ENCODE measurements at regions not wholly inside any gene's neighbourhood (a gene's known extent, or its start where the extent isn't known, plus 50 kb on each side); places are given as distances from the start of the nearest gene placed in this dataset.

- Histone ChIP-seq H3K36me3 (replicated peaks) (no peaks in the 10 kb centered on the region), H3K9me3 (no peaks in the 10 kb centered on the region; the same call in 1 of the 2 replicates), H3K4me1 (no peaks in the 10 kb centered on the region), H3K27me3 (ENCODE audit: low read depth) (no peaks in the 10 kb centered on the region), H3K4me3 (no peak overlapping the region)
- DNase-seq (ENCODE audit: low spot score in 2 of 2) = no peak
- in situ Hi-C loops (cut with MboI; ENCODE audit: low sequenced_read_pairs) = no loop called here
Measured at GRCh38 chr22:47586038-47586437, 823.6 kb downstream of the TBC1D22A start.

- in situ Hi-C loops (cut with MboI; ENCODE audit: low sequenced_read_pairs) = no loop called here
- H3K9me3 ChIP-seq = no peaks in the 10 kb centered on the region; the same call in 1 of the 2 replicates
- H3K4me1 ChIP-seq = no peaks in the 10 kb centered on the region
Measured at GRCh38 chr22:47583959-47584562, 821.6 kb downstream of the TBC1D22A start.

GRCh38 chr22:47582067-47582466 is 819.6 kb downstream of the TBC1D22A start:
- no peaks in the 10 kb centered on the region for H3K4me1 ChIP-seq
- no peaks in the 10 kb centered on the region for H3K27me3 ChIP-seq (ENCODE audit: low read depth)
- DNase-seq (ENCODE audit: low spot score in 2 of 2) = no peak
- H3K36me3 ChIP-seq (replicated peaks) = no peaks in the 10 kb centered on the region
- H3K4me3 ChIP-seq = no peak overlapping the region
- in situ Hi-C loops (cut with MboI; ENCODE audit: low sequenced_read_pairs) = no loop called here
- H3K9me3 ChIP-seq = no peaks in the 10 kb centered on the region; the same call in 1 of the 2 replicates

More at GRCh38 chr22:47583959-47584562, 821.6 kb downstream of the TBC1D22A start:
- no peaks in the 10 kb centered on the region for H3K27me3 ChIP-seq (ENCODE audit: low read depth)
- no peak for DNase-seq (ENCODE audit: low spot score in 2 of 2)
- no peak overlapping the region for H3K4me3 ChIP-seq
- H3K36me3 ChIP-seq (replicated peaks) = no peaks in the 10 kb centered on the region

- in situ Hi-C loops (cut with MboI; ENCODE audit: low sequenced_read_pairs) = no loop called here
- no peak for DNase-seq (ENCODE audit: low spot score in 2 of 2)
- Histone ChIP-seq H3K4me3 (no peak overlapping the region), H3K27me3 (ENCODE audit: low read depth) (no peaks in the 10 kb centered on the region), H3K9me3 (no peaks in the 10 kb centered on the region; the same call in 1 of the 2 replicates), H3K36me3 (replicated peaks) (no peaks in the 10 kb centered on the region), H3K4me1 (no peaks in the 10 kb centered on the region)
Measured at GRCh38 chr22:47580121-47580520, 817.7 kb downstream of the TBC1D22A start.

GRCh38 chr22:47576908-47577307 is 814.5 kb downstream of the TBC1D22A start:
- Histone ChIP-seq H3K4me1 (no peaks in the 10 kb centered on the region), H3K36me3 (replicated peaks) (no peaks in the 10 kb centered on the region), H3K9me3 (no peaks in the 10 kb centered on the region), H3K27me3 (ENCODE audit: low read depth) (no peaks in the 10 kb centered on the region), H3K4me3 (no peak overlapping the region)
- DNase-seq (ENCODE audit: low spot score in 2 of 2) = no peak
- in situ Hi-C loops (cut with MboI; ENCODE audit: low sequenced_read_pairs) = no loop called here

GRCh38 chr22:47575291-47575690 is 812.8 kb downstream of the TBC1D22A start:
- no peaks in the 10 kb centered on the region for H3K4me1 ChIP-seq
- no peak for DNase-seq (ENCODE audit: low spot score in 2 of 2)
- no peaks in the 10 kb centered on the region for H3K36me3 ChIP-seq (replicated peaks)
- H3K4me3 ChIP-seq = no peak overlapping the region
- no peaks in the 10 kb centered on the region for H3K9me3 ChIP-seq
- in situ Hi-C loops (cut with MboI; ENCODE audit: low sequenced_read_pairs) = no loop called here
- no peaks in the 10 kb centered on the region for H3K27me3 ChIP-seq (ENCODE audit: low read depth)

- no peaks in the 10 kb centered on the region for H3K4me1 ChIP-seq
- in situ Hi-C loops (cut with MboI; ENCODE audit: low sequenced_read_pairs) = no loop called here
- H3K36me3 ChIP-seq (replicated peaks) = no peaks in the 10 kb centered on the region
- H3K27me3 ChIP-seq (ENCODE audit: low read depth) = no peaks in the 10 kb centered on the region
- H3K4me3 ChIP-seq = no peak overlapping the region
- no peaks in the 10 kb centered on the region for H3K9me3 ChIP-seq
- no peak for DNase-seq (ENCODE audit: low spot score in 2 of 2)
Measured at GRCh38 chr22:47574556-47574955, 812.1 kb downstream of the TBC1D22A start.

GRCh38 chr22:47573141-47573540 is 810.7 kb downstream of the TBC1D22A start:
- in situ Hi-C loops (cut with MboI; ENCODE audit: low sequenced_read_pairs) = no loop called here
- Histone ChIP-seq H3K9me3 (no peaks in the 10 kb centered on the region), H3K27me3 (ENCODE audit: low read depth) (no peaks in the 10 kb centered on the region), H3K4me1 (no peaks in the 10 kb centered on the region), H3K36me3 (replicated peaks) (no peaks in the 10 kb centered on the region), H3K4me3 (no peak overlapping the region)
- no peak for DNase-seq (ENCODE audit: low spot score in 2 of 2)

- Histone ChIP-seq H3K4me1 (no peaks in the 10 kb centered on the region), H3K4me3 (no peak overlapping the region), H3K36me3 (replicated peaks) (no peaks in the 10 kb centered on the region), H3K9me3 (no peaks in the 10 kb centered on the region), H3K27me3 (ENCODE audit: low read depth) (no peaks in the 10 kb centered on the region)
- in situ Hi-C loops (cut with MboI; ENCODE audit: low sequenced_read_pairs) = no loop called here
- no peak for DNase-seq (ENCODE audit: low spot score in 2 of 2)
Measured at GRCh38 chr22:47572443-47572842, 810.0 kb downstream of the TBC1D22A start.

- Histone ChIP-seq H3K27me3 (ENCODE audit: low read depth) (no peaks in the 10 kb centered on the region), H3K4me1 (no peaks in the 10 kb centered on the region), H3K36me3 (replicated peaks) (no peaks in the 10 kb centered on the region), H3K9me3 (no peaks in the 10 kb centered on the region), H3K4me3 (no peak overlapping the region)
- no peak for DNase-seq (ENCODE audit: low spot score in 2 of 2)
- in situ Hi-C loops (cut with MboI; ENCODE audit: low sequenced_read_pairs) = no loop called here
Measured at GRCh38 chr22:47571616-47572015, 809.2 kb downstream of the TBC1D22A start.

- Histone ChIP-seq H3K4me3 (no peak overlapping the region), H3K4me1 (no peaks in the 10 kb centered on the region), H3K27me3 (ENCODE audit: low read depth) (no peaks in the 10 kb centered on the region), H3K9me3 (no peaks in the 10 kb centered on the region), H3K36me3 (replicated peaks) (no peaks in the 10 kb centered on the region)
- DNase-seq (ENCODE audit: low spot score in 2 of 2) = no peak
- in situ Hi-C loops (cut with MboI; ENCODE audit: low sequenced_read_pairs) = no loop called here
Measured at GRCh38 chr22:47570851-47571250, 808.4 kb downstream of the TBC1D22A start.

- Histone ChIP-seq H3K36me3 (replicated peaks) (no peaks in the 10 kb centered on the region), H3K9me3 (no peaks in the 10 kb centered on the region), H3K27me3 (ENCODE audit: low read depth) (no peaks in the 10 kb centered on the region), H3K4me3 (no peak overlapping the region), H3K4me1 (no peaks in the 10 kb centered on the region)
- no peak for DNase-seq (ENCODE audit: low spot score in 2 of 2)
- in situ Hi-C loops (cut with MboI; ENCODE audit: low sequenced_read_pairs) = no loop called here
Measured at GRCh38 chr22:47570300-47570685, 807.8 kb downstream of the TBC1D22A start.

GRCh38 chr22:47569389-47570299 is 807.2 kb downstream of the TBC1D22A start:
- Histone ChIP-seq H3K4me3 (no peak overlapping the region), H3K27me3 (ENCODE audit: low read depth) (no peaks in the 10 kb centered on the region), H3K9me3 (no peaks in the 10 kb centered on the region), H3K36me3 (replicated peaks) (no peaks in the 10 kb centered on the region), H3K4me1 (no peaks in the 10 kb centered on the region)
- in situ Hi-C loops (cut with MboI; ENCODE audit: low sequenced_read_pairs) = no loop called here
- no peak for DNase-seq (ENCODE audit: low spot score in 2 of 2)

GRCh38 chr22:47568700-47569099 is 806.2 kb downstream of the TBC1D22A start:
- no peaks in the 10 kb centered on the region for H3K9me3 ChIP-seq
- no peaks in the 10 kb centered on the region for H3K27me3 ChIP-seq (ENCODE audit: low read depth)
- H3K4me3 ChIP-seq = no peak overlapping the region
- H3K36me3 ChIP-seq (replicated peaks) = no peaks in the 10 kb centered on the region
- no peaks in the 10 kb centered on the region for H3K4me1 ChIP-seq
- in situ Hi-C loops (cut with MboI; ENCODE audit: low sequenced_read_pairs) = no loop called here
- no peak for DNase-seq (ENCODE audit: low spot score in 2 of 2)
